ENCODE measurements at regions not wholly inside any gene's neighbourhood (a gene's known extent, or its start where the extent isn't known, plus 50 kb on each side); places are given as distances from the start of the nearest gene placed in this dataset.

- TF ChIP-seq JUND (IDR thresholded peaks at IDR 0.05; ENCODE audit: low read length) = no peak
- TF ChIP-seq TBP (IDR thresholded peaks at IDR 0.05; ENCODE audit: low read depth, low read length) = no peak
- TF ChIP-seq EZH2 (IDR thresholded peaks at IDR 0.05; ENCODE audit: low read depth, low read length, severe bottlenecking) = no peak
These were observed 227.0 kb downstream of the ENC1 start (continued) for GRCh38 chr5:74413403-74414048.
